SK-N-SH (cell line): ENCODE measurements at regions not wholly inside any gene's neighbourhood (a gene's known extent, or its start where the extent isn't known, plus 50 kb on each side); places are given as distances from the start of the nearest gene placed in this dataset.
A peak's percentile ranks its signal among the peaks of the same experiment; 100 is the strongest.

ENCODE experiments used
- CTCF ChIA-PET: fragments of 300-600, 350-600 bp; formaldehyde crosslinking; extraction: SDS; loops from one replicate; lab custom pipeline; 2021; lab: Yijun Ruan, JAX
- POLR2A ChIA-PET: fragments of 350-600 bp; sonication (Branson Sonifier 250); formaldehyde crosslinking; extraction: SDS; loops from one replicate; lab custom pipeline; 2020; ENCODE audit warnings: antibody characterized with exemption, inconsistent platforms; lab: Yijun Ruan, JAX
- DNase-seq: peaks from one replicate; pipeline ENCODE4 v3.0.0; 2012
- H2AFZ ChIP-seq: fragments of 200-600 bp; sonication (generic); 2 replicates; pipeline ENCODE4 v1.8.1; 2016; ENCODE audit warnings: antibody characterized with exemption, mild to moderate bottlenecking, low read depth
- H3F3A ChIP-seq: fragments of 200-600 bp; sonication (generic); replicated peaks from 2 replicates; pipeline ENCODE3; 2016; ENCODE audit warnings: antibody characterized with exemption, mild to moderate bottlenecking; ENCODE audit not compliant: insufficient read depth
- H3K27ac ChIP-seq, 2 experiments: fragments of 200-500 bp in 1 of 2; fragments of 200-600 bp in 1 of 2; sonication (Bioruptor generic) in 1 of 2; sonication (generic), shearing (Covaris generic) in 1 of 2; 2 replicates each; pipeline versions ENCODE4 v1.5.1 to v1.6.1; 2014 to 2016; ENCODE audit warnings: low read depth in 2 of 2, inconsistent platforms in 1 of 2, low read length in 1 of 2, mild to moderate bottlenecking in 1 of 2, mixed read lengths in 1 of 2
- H3K27me3 ChIP-seq: fragments of 200-600 bp; sonication (generic), shearing (Covaris generic); 2 replicates; pipeline ENCODE4 v1.6.1; 2016; ENCODE audit warnings: mixed run types; ENCODE audit not compliant: insufficient read depth
- H3K36me3 ChIP-seq, 2 experiments: fragments of 200-500 bp in 1 of 2; fragments of 200-600 bp in 1 of 2; sonication (Bioruptor generic) in 1 of 2; sonication (generic) in 1 of 2; replicated peaks in 1 of 2; 2 replicates each; pipeline versions ENCODE3 to v1.5.1; 2014 to 2016; ENCODE audit warnings: low read length in 1 of 2, mild to moderate bottlenecking in 1 of 2; ENCODE audit not compliant: insufficient read depth in 2 of 2, control insufficient read depth in 1 of 2
- H3K4me1 ChIP-seq, 2 experiments: fragments of 200-500 bp in 1 of 2; fragments of 200-600 bp in 1 of 2; sonication (Bioruptor generic) in 1 of 2; sonication (generic), shearing (Covaris generic) in 1 of 2; 2 replicates each; pipeline versions ENCODE4 v1.5.1 to v1.6.1; 2014 to 2016; ENCODE audit warnings: low read depth in 1 of 2, low read length in 1 of 2, mixed run types in 1 of 2; ENCODE audit not compliant: insufficient read depth in 2 of 2, control insufficient read depth in 1 of 2
- H3K4me2 ChIP-seq: fragments of 200-600 bp; sonication (generic), shearing (Covaris generic); 2 replicates; pipeline ENCODE4 v1.6.1; 2017; ENCODE audit warnings: mixed run types
- H3K4me3 ChIP-seq, 2 experiments: fragments of 200-500 bp in 1 of 2; fragments of 200-600 bp in 1 of 2; sonication (Bioruptor generic) in 1 of 2; sonication (generic), shearing (Covaris generic) in 1 of 2; 2 replicates each; pipeline versions ENCODE4 v1.5.1 to v1.8.1; 2014 to 2016; ENCODE audit warnings: low read depth in 2 of 2, inconsistent platforms in 1 of 2, low read length in 1 of 2, mild to moderate bottlenecking in 1 of 2, mixed read lengths in 1 of 2, moderate library complexity in 1 of 2
- H3K79me2 ChIP-seq: fragments of 200-600 bp; sonication (generic); 2 replicates; pipeline ENCODE4 v1.8.1; 2017; ENCODE audit warnings: mild to moderate bottlenecking; ENCODE audit not compliant: insufficient read depth
- H3K9ac ChIP-seq: fragments of 200-600 bp; sonication (generic); 2 replicates; pipeline ENCODE4 v1.6.1; 2017; ENCODE audit warnings: mixed run types
- H3K9me2 ChIP-seq: fragments of 200-600 bp; sonication (generic); 2 replicates; pipeline ENCODE4 v1.6.1; 2017; ENCODE audit warnings: mixed run types
- H3K9me3 ChIP-seq: fragments of 200-600 bp; sonication (generic); 2 replicates; pipeline ENCODE4 v1.6.1; 2017; ENCODE audit warnings: mixed run types, mild to moderate bottlenecking, moderate library complexity
- H4K20me1 ChIP-seq: fragments of 200-600 bp; sonication (generic); 2 replicates; pipeline ENCODE4 v1.6.1; 2017; ENCODE audit warnings: mild to moderate bottlenecking, mixed run types; ENCODE audit not compliant: insufficient read depth
- CTCF ChIP-seq: fragments of 200-600 bp; sonication (generic); IDR thresholded peaks from 2 replicates; pipeline ENCODE4 v1.6.1; 2017; ENCODE audit warnings: antibody characterized with exemption, mild to moderate bottlenecking, moderate library complexity
- EZH2phosphoT487 ChIP-seq: fragments of 200-600 bp; sonication (generic); IDR thresholded peaks from 2 replicates; pipeline ENCODE4 v1.6.1; 2017; ENCODE audit warnings: low read depth, mixed run types, mild to moderate bottlenecking, antibody characterized with exemption, moderate library complexity, borderline replicate concordance
- NFIC ChIP-seq: IDR thresholded peaks from 2 replicates; pipeline ENCODE4 v1.4.0; 2012; ENCODE audit warnings: borderline replicate concordance
- RAD21 ChIP-seq: IDR thresholded peaks from 2 replicates; pipeline ENCODE4 v1.6.1; 2012; ENCODE audit warnings: mild to moderate bottlenecking, low read length
- REST ChIP-seq: IDR thresholded peaks from 2 replicates; pipeline ENCODE4 v1.6.1; 2012; ENCODE audit warnings: mild to moderate bottlenecking, low read depth, low read length, moderate library complexity
- SMC3 ChIP-seq: IDR thresholded peaks from 2 replicates; pipeline ENCODE4 v1.6.1; 2012; ENCODE audit warnings: low read depth, low read length, improper control_type of control experiment
- TCF12 ChIP-seq: IDR thresholded peaks from 2 replicates; pipeline ENCODE4 v1.4.0; 2012
- TEAD4 ChIP-seq: IDR thresholded peaks from 2 replicates; pipeline ENCODE4 v1.4.0; 2012; ENCODE audit warnings: mild to moderate bottlenecking, borderline replicate concordance; ENCODE audit not compliant: insufficient read depth
- USF2 ChIP-seq: fragments of 150-350 bp; IDR thresholded peaks from 2 replicates; pipeline ENCODE4 v1.6.1; 2017; ENCODE audit warnings: antibody characterized with exemption, low read length, low read depth, borderline replicate concordance
- WGBS: methylation state at CpG from one replicate; pipeline ENCODE4 v1.1.6; 2017; ENCODE audit warnings: low lambda C conversion rate; 5-methylcytosine and 5-hydroxymethylcytosine counted together

- TF ChIP-seq REST (no peak), USF2 (no peak)
- TF ChIP-seq, all 33 proteins: peak for 0
Measured at GRCh38 chr1:48062353-48062752, 65.2 kb upstream of the TRABD2B start (continued).

GRCh38 chr1:48061162-48062136, 64.3 kb upstream of the TRABD2B start:
- ChIA-PET CTCF (interaction anchor here (0.6 to 7.9 kb wide), 85 partner anchors 8 to 672 kb away, joined by 3 to 92 read pairs (median 5); partner anchors contain the start of genes FOXD2 and TRABD2B), POLR2A (no interaction called here)
- TF ChIP-seq TEAD4: no peak
- 0 out of 2 replicates have a peak, but pooled peaks have one; percentile 11 for TF ChIP-seq NFIC
- TF ChIP-seq CTCF: peak; percentile 76
- peak; percentile 68 for TF ChIP-seq SMC3
- TF ChIP-seq EZH2phosphoT487: no peak
- TF ChIP-seq TCF12: peak; percentile 28; the same call in 1 of the 2 replicates
- peak; percentile 86 for TF ChIP-seq RAD21
- Histone ChIP-seq H3K36me3 (no peaks in the 10 kb centered on the region), H3K9me2 (no peaks in the 10 kb centered on the region), H3K9ac (no peak overlapping the region), H3F3A (no peaks in the 10 kb centered on the region), H2AFZ (no peak overlapping the region), H3K27ac (no peak overlapping the region; a peak in 1 of 4 replicates), H3K4me3 (no peak overlapping the region; a peak in 1 of 4 replicates), H3K27me3 (no peaks in the 10 kb centered on the region), H3K79me2 (no peaks in the 10 kb centered on the region), H3K9me3 (no peaks in the 10 kb centered on the region), H4K20me1 (no peaks in the 10 kb centered on the region), H3K4me1 (no peaks in the 10 kb centered on the region; a peak in 1 of 4 replicates), H3K4me2 (no peak overlapping the region)
- 46% methylated on average over 3 of the region's 3 CpGs for WGBS
- DNase-seq: peak; percentile 69
